Activated CD4-positive, alpha-beta T cell treated with anti-CD3 and anti-CD28 coated beads, Interleukin-2, amount 10 ng/mL, durations not matched to agents 7 days and 5 days (primary cell): ENCODE measurements at regions not wholly inside any gene's neighbourhood (a gene's known extent, or its start where the extent isn't known, plus 50 kb on each side); places are given as distances from the start of the nearest gene placed in this dataset.
"Not testable (repeated sequence)": the region's sequence is repeated elsewhere in the genome, so short reads cannot be mapped to it uniquely, and the experiment has no call there.

Experiments used
- CTCF ChIA-PET: fragments of 350-600 bp; sonication (Branson Sonifier 250); formaldehyde crosslinking; loops from one replicate; lab custom pipeline; 2021; ENCODE audit warnings: antibody characterized with exemption; lab: Charles Lee
- POLR2A ChIA-PET: fragments of 350-600 bp; sonication (Branson Sonifier 250); formaldehyde crosslinking; loops from one replicate; lab custom pipeline; 2021; ENCODE audit warnings: antibody characterized with exemption; lab: Charles Lee
- DNase-seq: peaks from one replicate; pipeline ENCODE4 v3.0.0-alpha.2; 2020
- H3K27ac Mint-ChIP-seq: one replicate; pipeline ENCODE4 v1.8.0; 2021; ENCODE audit warnings: mild to moderate bottlenecking, moderate library complexity, mixed read lengths
- H3K27me3 Mint-ChIP-seq: one replicate; pipeline ENCODE4 v1.8.0; 2021; ENCODE audit warnings: mixed read lengths
- H3K36me3 Mint-ChIP-seq: one replicate; pipeline ENCODE4 v1.8.0; 2021; ENCODE audit warnings: low read depth, mixed read lengths
- H3K4me1 Mint-ChIP-seq: one replicate; pipeline ENCODE4 v1.8.0; 2021; ENCODE audit warnings: mixed read lengths
- H3K4me3 Mint-ChIP-seq: one replicate; pipeline ENCODE4 v1.8.0; 2021; ENCODE audit warnings: mild to moderate bottlenecking, moderate library complexity, mixed read lengths
- H3K9me3 Mint-ChIP-seq: one replicate; pipeline ENCODE4 v1.8.0; 2021; ENCODE audit warnings: mixed read lengths

DNA sequence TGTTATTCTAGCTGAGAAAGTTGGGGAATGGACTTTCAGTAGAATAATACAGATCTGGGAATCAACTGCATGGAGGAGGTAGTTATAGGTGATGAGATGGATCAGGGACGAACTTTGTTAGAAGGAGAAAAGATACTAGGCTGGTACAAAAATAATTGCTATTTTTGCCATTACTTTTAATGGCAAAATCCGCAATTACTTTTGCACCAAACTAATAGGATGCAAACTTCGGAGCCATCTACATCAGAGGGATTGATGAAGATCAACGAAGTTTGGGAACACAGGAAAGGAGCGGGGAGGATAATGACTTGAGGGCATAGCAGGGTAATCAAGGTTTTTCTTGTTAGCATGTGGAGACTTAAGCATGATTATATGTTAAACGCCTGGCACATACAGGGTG is 111.9 kb downstream of the DEFB131A start:
- CTCF ChIA-PET, H3K4me3 Mint-ChIP-seq, POLR2A ChIA-PET, H3K36me3 Mint-ChIP-seq, H3K4me1 Mint-ChIP-seq, DNase-seq, H3K27ac Mint-ChIP-seq, H3K9me3 Mint-ChIP-seq, H3K27me3 Mint-ChIP-seq: not testable (repeated sequence)

DNA sequence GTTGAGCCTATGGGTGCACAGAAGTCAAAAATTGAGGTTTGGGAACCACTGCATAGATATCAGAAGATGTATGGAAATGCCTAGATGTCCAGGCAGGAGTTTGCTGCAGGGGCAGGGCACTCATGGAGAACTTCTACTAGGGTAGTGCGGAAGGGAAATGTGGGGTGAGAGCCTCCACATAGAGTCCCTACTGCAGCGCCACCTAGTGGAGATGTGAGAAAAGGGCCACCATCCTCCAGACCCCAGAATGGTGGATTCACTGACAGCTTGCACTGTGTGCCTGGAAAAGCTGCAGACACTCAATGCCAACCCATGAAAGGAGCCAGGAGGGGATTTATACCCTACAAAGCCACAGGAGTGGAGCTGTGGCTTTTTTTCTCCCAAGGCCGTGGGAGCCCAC is 133.7 kb downstream of the DEFB131A start:
- POLR2A ChIA-PET, H3K36me3 Mint-ChIP-seq, CTCF ChIA-PET, H3K4me1 Mint-ChIP-seq, H3K27ac Mint-ChIP-seq, H3K4me3 Mint-ChIP-seq, H3K27me3 Mint-ChIP-seq, DNase-seq: not testable (repeated sequence)
- H3K9me3 Mint-ChIP-seq: peaks cover 15% of the 10 kb centered on the region

DNA sequence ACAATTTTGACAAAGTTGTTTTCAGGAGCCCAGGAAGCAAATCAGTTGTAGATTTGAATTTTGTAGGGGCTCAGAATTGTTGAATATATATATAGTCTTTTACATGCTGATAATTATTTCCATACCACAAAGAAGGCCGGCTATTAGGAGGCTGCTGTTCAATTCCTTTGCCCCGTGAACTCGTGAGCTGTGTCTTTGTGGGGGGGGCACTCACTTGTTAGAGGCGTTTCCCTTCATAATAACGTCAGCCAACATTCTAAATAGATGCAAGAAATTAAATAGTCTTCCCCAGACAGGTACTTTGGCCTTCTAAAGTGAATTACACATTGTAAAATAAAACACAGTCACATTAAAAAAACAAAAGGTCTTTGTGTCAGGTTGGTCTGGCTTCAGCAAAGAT is 138.7 kb downstream of the DEFB131A start:
- H3K4me1 Mint-ChIP-seq, H3K4me3 Mint-ChIP-seq, CTCF ChIA-PET, H3K27me3 Mint-ChIP-seq, H3K36me3 Mint-ChIP-seq, POLR2A ChIA-PET, DNase-seq, H3K27ac Mint-ChIP-seq: not testable (repeated sequence)
- peaks cover 10% of the 10 kb centered on the region for H3K9me3 Mint-ChIP-seq

DNA sequence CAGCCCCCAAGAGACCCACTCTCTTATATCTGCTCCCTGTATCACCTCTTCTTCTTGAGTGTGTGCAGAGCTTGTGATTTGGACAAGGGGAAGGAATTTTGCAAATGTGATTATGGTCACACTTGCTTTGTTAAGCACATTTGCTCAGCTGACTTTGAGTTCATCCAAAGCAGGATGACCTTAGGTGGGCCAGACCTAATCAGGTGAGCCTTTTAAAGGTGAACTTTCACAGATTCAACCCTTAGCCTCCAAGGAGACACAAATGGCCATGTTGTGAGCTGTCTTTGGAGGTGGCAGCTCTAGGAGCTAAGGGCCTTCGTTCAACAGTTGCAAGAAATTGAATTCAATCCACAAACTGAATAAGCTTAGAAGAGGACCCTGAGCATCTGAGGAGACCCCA is 147.8 kb downstream of the DEFB131A start:
- Mint-ChIP-seq H3K9me3 (peaks cover 2% of the 10 kb centered on the region), H3K27me3 (no peaks in the 10 kb centered on the region), H3K4me1 (no peaks in the 10 kb centered on the region), H3K27ac (no peak overlapping the region), H3K36me3 (peaks cover 6% of the 10 kb centered on the region), H3K4me3 (no peak overlapping the region)
- DNase-seq: no peak
- ChIA-PET CTCF (no interaction called here), POLR2A (no interaction called here)

DNA sequence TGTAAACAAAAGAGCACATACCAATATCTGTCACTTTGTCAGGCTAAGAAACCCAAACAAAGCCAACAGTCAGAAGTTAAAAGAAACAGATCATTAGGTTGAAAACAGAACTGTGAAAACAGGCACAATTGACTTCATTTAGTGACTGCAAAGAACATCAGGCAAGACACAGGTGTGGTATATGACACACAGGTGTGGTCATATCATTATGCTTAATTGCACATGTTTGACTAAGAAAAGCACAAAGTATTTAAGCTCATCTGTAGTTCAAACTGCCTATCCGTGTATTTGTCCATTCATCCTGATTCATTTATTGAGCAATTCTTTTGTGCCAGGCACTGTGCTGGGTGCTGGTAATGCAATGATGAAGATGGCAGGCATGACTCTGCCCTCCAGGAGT is 150.7 kb downstream of the DEFB131A start:
- POLR2A ChIA-PET: no interaction called here
- H3K9me3 Mint-ChIP-seq: peaks cover 2% of the 10 kb centered on the region
- H3K27me3 Mint-ChIP-seq: no peaks in the 10 kb centered on the region
- H3K36me3 Mint-ChIP-seq: peaks cover 6% of the 10 kb centered on the region
- DNase-seq: no peak
- CTCF ChIA-PET: no interaction called here
- no peaks in the 10 kb centered on the region for H3K4me1 Mint-ChIP-seq
- no peak overlapping the region for H3K4me3 Mint-ChIP-seq
- no peak overlapping the region for H3K27ac Mint-ChIP-seq

DNA sequence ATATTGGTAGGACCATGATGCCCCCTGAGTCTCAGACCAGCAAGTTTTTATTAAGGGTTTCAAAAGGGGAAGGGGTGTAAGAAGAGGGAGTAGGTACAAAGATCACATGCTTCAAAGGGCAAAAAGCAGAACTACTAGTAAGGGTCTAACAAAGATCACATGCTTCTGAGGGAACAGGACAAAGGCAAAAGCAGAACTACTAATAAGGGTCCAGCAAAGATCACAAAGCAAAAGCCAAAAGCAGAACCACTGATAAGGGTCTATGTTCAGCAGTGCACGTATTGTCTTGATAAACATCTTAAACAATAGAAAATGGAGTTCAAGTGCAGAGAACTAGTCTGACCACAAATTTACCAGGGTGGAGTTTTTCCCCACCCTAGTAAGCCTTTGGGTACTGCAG is 151.3 kb downstream of the DEFB131A start:
- H3K27ac Mint-ChIP-seq, H3K27me3 Mint-ChIP-seq, H3K4me3 Mint-ChIP-seq, DNase-seq, H3K4me1 Mint-ChIP-seq, CTCF ChIA-PET, POLR2A ChIA-PET, H3K36me3 Mint-ChIP-seq, H3K9me3 Mint-ChIP-seq: not testable (repeated sequence)

DNA sequence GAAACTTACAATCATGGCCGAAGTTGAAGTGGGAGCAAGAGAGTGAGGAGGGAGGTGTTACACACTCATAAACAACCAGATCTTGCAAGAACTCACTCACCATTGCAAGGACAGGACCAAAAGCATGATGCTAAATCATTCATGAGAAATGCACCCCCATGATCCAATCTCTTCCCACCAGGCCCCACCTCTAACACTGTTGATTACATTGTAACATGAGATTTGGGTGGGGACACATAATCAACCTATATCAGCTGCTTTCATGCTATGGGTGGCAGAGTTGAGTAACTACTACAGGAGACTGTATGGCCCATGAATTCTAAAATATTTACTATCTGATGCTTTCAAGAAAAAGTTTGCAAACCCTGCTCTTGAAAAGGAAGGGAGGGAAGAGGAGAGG is 155.1 kb downstream of the DEFB131A start:
- Mint-ChIP-seq H3K9me3 (no peaks in the 10 kb centered on the region), H3K36me3 (peaks cover 5% of the 10 kb centered on the region), H3K27me3 (no peaks in the 10 kb centered on the region), H3K4me1 (peaks cover 26% of the 10 kb centered on the region), H3K4me3 (no peak overlapping the region), H3K27ac (no peak overlapping the region)
- CTCF ChIA-PET: no interaction called here
- POLR2A ChIA-PET: no interaction called here
- no peak for DNase-seq

DNA sequence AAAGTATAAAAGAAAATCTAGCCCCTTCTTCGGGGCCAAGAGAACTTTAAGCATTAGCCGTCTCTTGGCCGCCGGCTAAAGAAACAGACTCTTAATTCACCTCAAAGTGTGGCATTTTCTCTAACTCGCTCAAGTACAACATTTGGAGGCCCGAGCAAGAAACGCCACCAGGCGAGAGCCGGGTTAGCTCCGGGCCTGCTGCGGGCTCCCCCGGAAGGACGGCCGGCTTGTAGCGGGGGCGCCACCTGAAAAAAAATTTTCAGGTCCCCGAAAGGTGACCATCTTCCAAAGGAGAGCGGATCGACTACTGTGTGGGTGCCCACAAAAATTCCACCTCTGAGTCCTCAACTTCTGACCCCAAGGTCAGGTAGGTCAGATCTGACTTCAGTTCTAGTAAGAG is 156.0 kb downstream of the DEFB131A start:
- Mint-ChIP-seq H3K27ac (no peak overlapping the region), H3K9me3 (no peaks in the 10 kb centered on the region), H3K4me3 (no peak overlapping the region), H3K4me1 (peaks cover 32% of the 10 kb centered on the region), H3K27me3 (no peaks in the 10 kb centered on the region), H3K36me3 (peaks cover 3% of the 10 kb centered on the region)
- ChIA-PET POLR2A (no interaction called here), CTCF (no interaction called here)
- no peak for DNase-seq

DNA sequence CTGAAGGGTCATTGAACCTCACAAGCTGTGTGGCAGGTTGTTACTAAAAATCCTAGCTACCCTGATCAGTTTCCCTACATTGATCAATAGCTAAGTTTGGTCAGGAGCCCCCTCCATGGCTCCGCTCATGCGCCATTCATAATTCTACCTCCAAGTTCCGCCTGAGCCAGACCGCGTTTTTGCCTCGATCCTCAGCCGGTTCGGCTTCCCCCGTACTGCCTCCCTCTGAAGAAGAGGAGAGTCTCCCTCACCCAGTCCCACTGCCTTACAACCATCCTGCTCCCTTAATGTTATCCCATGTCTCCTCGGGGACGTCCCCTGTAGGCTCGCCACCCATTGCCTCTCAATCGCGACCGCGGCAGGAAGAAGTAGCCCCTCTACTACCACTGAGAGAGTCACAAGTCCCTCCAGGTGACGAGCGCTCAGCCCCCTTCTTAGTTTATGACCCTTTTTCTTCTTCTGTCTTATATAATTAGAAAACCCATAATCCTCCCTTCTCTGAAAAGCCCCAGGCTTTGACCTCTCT is 158.2 kb downstream of the DEFB131A start:
- no peak for DNase-seq
- Mint-ChIP-seq H3K36me3 (no peaks in the 10 kb centered on the region), H3K9me3 (no peaks in the 10 kb centered on the region), H3K27me3 (no peaks in the 10 kb centered on the region), H3K4me1 (peaks cover 42% of the 10 kb centered on the region), H3K27ac (no peak overlapping the region), H3K4me3 (no peak overlapping the region)
- POLR2A ChIA-PET: no interaction called here
- CTCF ChIA-PET: no interaction called here

DNA sequence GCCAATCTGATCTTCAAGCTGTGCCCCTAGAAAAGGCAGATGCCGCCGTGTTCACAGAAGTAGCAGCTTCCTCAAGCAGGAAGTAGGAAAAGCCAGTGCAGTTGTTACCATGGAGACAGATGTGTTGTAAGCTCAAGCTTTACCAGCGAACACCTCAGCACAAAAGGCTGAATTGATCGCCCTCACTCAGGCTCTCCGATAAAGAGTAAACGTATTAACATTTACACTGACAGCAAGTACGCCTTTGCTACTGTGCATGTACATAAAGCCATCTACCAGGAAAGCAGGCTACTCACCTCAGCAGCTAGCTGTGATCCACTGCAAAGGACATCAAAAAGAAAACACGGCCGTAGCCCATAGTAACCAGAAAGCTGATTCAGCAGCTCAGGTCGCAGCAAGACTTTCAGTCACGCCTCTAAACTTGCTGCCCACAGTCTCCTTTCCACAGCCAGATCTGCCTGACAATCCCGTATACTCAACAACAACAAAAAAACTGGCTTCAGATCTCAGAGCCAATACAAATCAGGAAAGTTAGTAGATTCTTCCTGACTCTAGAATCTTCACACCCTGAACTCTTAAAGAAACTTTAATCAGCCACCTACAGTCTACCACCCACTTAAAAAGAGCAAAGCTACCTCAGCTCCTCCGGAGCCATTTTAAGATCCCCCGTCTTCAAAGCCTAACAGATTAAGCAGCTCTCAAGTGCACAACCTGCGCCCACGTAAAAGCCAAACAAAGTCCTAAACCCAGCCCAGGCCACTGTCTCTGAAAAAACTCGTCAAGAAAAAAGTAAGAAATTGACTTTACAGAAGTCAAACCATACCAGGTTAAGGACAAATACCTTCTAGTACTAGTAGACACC is 160.0 kb downstream of the DEFB131A start:
- H3K27me3 Mint-ChIP-seq, H3K36me3 Mint-ChIP-seq, H3K9me3 Mint-ChIP-seq, POLR2A ChIA-PET: not testable (repeated sequence)
- peaks cover 54% of the 10 kb centered on the region for H3K4me1 Mint-ChIP-seq
- peak overlapping the region; percentile 99 for H3K27ac Mint-ChIP-seq
- peak; percentile 70 for DNase-seq
- CTCF ChIA-PET: interaction anchor here (0.8 to 1.5 kb wide), 3 partner anchors 21 to 101 kb away, joined by 3 read pairs; no protein-coding TSS in a partner anchor
- peak overlapping the region; percentile 83 for H3K4me3 Mint-ChIP-seq

DNA sequence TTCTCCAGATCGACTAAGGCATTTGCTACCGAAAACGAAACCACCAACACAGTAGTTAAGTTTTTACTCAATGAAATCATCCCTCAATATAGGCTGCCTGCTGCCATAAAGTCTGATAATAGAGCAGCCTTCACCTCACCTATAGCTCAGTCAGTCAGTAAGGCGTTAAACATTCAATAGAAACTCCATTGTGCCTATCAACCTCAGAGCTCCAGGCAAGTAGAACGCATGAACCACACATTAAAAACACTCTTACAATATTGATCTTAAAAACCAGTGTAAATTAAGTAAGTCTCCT is 160.6 kb downstream of the DEFB131A start:
- DNase-seq: peak; percentile 51
- H3K27me3 Mint-ChIP-seq, H3K9me3 Mint-ChIP-seq, POLR2A ChIA-PET, H3K36me3 Mint-ChIP-seq: not testable (repeated sequence)
- CTCF ChIA-PET: interaction anchor here (1.5 kb wide), 1 partner anchor 73 kb away, joined by 3 read pairs; no protein-coding TSS in a partner anchor
- peaks cover 54% of the 10 kb centered on the region for H3K4me1 Mint-ChIP-seq
- H3K27ac Mint-ChIP-seq: peak overlapping the region; percentile 99
- H3K4me3 Mint-ChIP-seq: peak overlapping the region; percentile 83

DNA sequence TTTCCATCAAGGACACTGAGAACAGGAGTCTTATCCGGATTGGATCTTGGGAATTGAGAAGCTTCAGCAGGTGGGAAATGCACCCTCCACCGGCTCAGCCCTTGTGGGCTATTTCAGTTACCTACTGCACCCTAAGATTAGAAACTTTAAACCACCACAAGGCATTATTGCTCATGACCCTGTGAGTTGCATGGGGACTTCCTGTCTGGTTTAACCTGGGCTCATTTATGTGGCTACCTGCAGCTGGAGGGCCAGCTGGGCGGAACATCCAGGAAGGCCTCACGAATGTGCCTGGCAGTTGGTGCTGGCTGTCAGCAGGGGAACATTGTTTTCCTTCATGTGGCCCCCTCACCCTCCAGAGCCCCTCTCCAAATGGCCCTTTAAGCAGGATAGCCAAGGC is 164.1 kb downstream of the DEFB131A start:
- Mint-ChIP-seq H3K36me3 (no peaks in the 10 kb centered on the region), H3K27me3 (no peaks in the 10 kb centered on the region), H3K4me1 (peaks cover 34% of the 10 kb centered on the region), H3K27ac (no peak overlapping the region), H3K9me3 (no peaks in the 10 kb centered on the region), H3K4me3 (no peak overlapping the region)
- POLR2A ChIA-PET: no interaction called here
- CTCF ChIA-PET: no interaction called here
- DNase-seq: no peak

DNA sequence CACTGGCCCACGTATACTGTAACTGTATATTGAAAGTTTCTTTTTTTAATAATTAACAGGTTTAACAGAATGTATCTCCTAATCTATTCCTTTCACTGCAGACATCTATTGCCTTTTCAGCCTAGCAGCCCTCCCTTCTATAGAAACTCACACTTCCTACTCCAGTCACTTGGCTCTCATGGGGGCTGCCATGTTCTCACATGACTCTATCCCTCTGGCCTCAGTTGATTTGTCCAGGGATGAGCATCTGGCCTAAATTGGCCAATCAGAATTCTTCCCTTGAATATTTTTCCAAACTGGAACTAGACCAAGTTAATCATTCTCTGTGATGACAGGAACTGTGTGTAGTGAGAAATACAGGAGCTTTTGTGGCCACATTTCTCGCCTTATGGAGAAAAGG is 166.1 kb downstream of the DEFB131A start:
- H3K4me3 Mint-ChIP-seq, DNase-seq, H3K36me3 Mint-ChIP-seq, CTCF ChIA-PET, H3K27me3 Mint-ChIP-seq, H3K9me3 Mint-ChIP-seq, POLR2A ChIA-PET, H3K27ac Mint-ChIP-seq: not testable (repeated sequence)
- peaks cover 21% of the 10 kb centered on the region for H3K4me1 Mint-ChIP-seq

DNA sequence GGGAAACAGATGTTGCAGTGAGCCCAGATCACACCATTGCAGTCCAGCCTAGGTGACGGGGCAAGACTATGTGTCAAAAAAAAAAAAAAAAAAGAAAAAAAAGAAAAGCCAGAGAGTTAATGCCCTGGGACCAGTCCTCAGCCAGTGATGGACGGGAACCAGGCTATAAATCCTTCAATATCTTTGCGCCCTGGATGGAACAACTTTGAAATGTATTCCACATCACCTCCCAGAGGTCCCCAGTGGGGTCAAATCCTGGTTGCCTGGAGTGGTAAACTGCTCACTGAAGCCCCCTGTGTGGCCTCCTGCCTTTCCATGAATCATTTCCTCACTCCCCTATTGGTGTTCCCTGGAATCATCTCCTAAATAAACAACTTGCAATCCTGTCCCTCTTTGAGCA is 166.9 kb downstream of the DEFB131A start:
- Mint-ChIP-seq H3K4me3 (no peak overlapping the region), H3K27ac (no peak overlapping the region), H3K9me3 (no peaks in the 10 kb centered on the region), H3K36me3 (no peaks in the 10 kb centered on the region), H3K4me1 (peaks cover 14% of the 10 kb centered on the region), H3K27me3 (no peaks in the 10 kb centered on the region)
- ChIA-PET CTCF (no interaction called here), POLR2A (no interaction called here)
- no peak for DNase-seq
